Glomerular endothelial cell (primary cell): ENCODE measurements at regions not wholly inside any gene's neighbourhood (a gene's known extent, or its start where the extent isn't known, plus 50 kb on each side); places are given as distances from the start of the nearest gene placed in this dataset.
"Not testable (repeated sequence)": the region's sequence is repeated elsewhere in the genome, so short reads cannot be mapped to it uniquely, and the experiment has no call there.

Experiments used
- DNase-seq: peaks from one replicate; pipeline ENCODE4 v3.0.0-alpha.2; 2011; ENCODE audit warnings: low read depth, low spot score; ENCODE audit errors: extremely low read depth

GRCh38 chr1:221979444-221980032 lies 237.6 kb upstream of the DUSP10 start:
- DNase-seq = no peak

- DNase-seq = not testable (repeated sequence)
Observed at GRCh38 chr1:221978631-221979334, 236.9 kb upstream of the DUSP10 start.

- not testable (repeated sequence) for DNase-seq
Observed at GRCh38 chr1:221973787-221974186, 231.9 kb upstream of the DUSP10 start.

- no peak for DNase-seq
Observed at GRCh38 chr1:221972276-221973235, 230.7 kb upstream of the DUSP10 start.

GRCh38 chr1:221971035-221971434 lies 229.1 kb upstream of the DUSP10 start:
- DNase-seq = not testable (repeated sequence)

GRCh38 chr1:221969298-221969858 lies 227.5 kb upstream of the DUSP10 start:
- DNase-seq = not testable (repeated sequence)

GRCh38 chr1:221967538-221967937 lies 225.6 kb upstream of the DUSP10 start:
- not testable (repeated sequence) for DNase-seq

- not testable (repeated sequence) for DNase-seq
Observed at GRCh38 chr1:221966888-221967287, 225.0 kb upstream of the DUSP10 start.

- DNase-seq = not testable (repeated sequence)
Observed at GRCh38 chr1:221965891-221966290, 224.0 kb upstream of the DUSP10 start.

- DNase-seq = no peak
Observed at GRCh38 chr1:221965252-221965651, 223.4 kb upstream of the DUSP10 start.

GRCh38 chr1:221963742-221964141 lies 221.9 kb upstream of the DUSP10 start:
- no peak for DNase-seq

GRCh38 chr1:221962385-221962784 lies 220.5 kb upstream of the DUSP10 start:
- DNase-seq = no peak

GRCh38 chr1:221961532-221962292 lies 219.8 kb upstream of the DUSP10 start:
- no peak for DNase-seq

GRCh38 chr1:221958161-221958562 lies 216.3 kb upstream of the DUSP10 start:
- DNase-seq = not testable (repeated sequence)

- not testable (repeated sequence) for DNase-seq
Observed at GRCh38 chr1:221957350-221957749, 215.5 kb upstream of the DUSP10 start.

- DNase-seq = no peak
Observed at GRCh38 chr1:221949996-221950395, 208.1 kb upstream of the DUSP10 start.

- DNase-seq = no peak
Observed at GRCh38 chr1:221948459-221948858, 206.6 kb upstream of the DUSP10 start.

- no peak for DNase-seq
Observed at GRCh38 chr1:221947731-221948130, 205.8 kb upstream of the DUSP10 start.

- no peak for DNase-seq
Observed at GRCh38 chr1:221946768-221947167, 204.9 kb upstream of the DUSP10 start.

GRCh38 chr1:221945669-221946068 lies 203.8 kb upstream of the DUSP10 start:
- DNase-seq = no peak
